Ovary (tissue), 7 donors: ENCODE measurements at regions not wholly inside any gene's neighbourhood (a gene's known extent, or its start where the extent isn't known, plus 50 kb on each side); places are given as distances from the start of the nearest gene placed in this dataset.
A peak's percentile ranks its signal among the peaks of the same experiment; 100 is the strongest.
"Not testable (repeated sequence)": the region's sequence is repeated elsewhere in the genome, so short reads cannot be mapped to it uniquely, and the experiment has no call there.

Source experiments
- DNase-seq, 5 donors: peaks; one replicate each; pipeline ENCODE4 v3.0.0-alpha.2; 2019 to 2020
- H3K27ac ChIP-seq, 2 donors: fragments of 200-600 bp; one replicate each; pipeline versions ENCODE4 v1.5.1 to v1.8.0; 2019 to 2022
- H3K27me3 ChIP-seq: fragments of 200-600 bp; one replicate; pipeline ENCODE4 v1.8.0; 2022
- H3K36me3 ChIP-seq: fragments of 200-600 bp; sonication (generic); one replicate; pipeline ENCODE4 v1.5.1; 2019
- H3K4me1 ChIP-seq: one replicate; pipeline ENCODE4 v1.8.1; 2013; ENCODE audit warnings: mild to moderate bottlenecking, moderate library complexity; ENCODE audit not compliant: insufficient read depth
- H3K4me3 ChIP-seq: fragments of 200-600 bp; sonication (generic); one replicate; pipeline ENCODE4 v1.5.1; 2017
- H3K9me3 ChIP-seq, 2 donors: fragments of 200-600 bp in 1 of 2; sonication (generic) in 1 of 2; one replicate each; pipeline versions ENCODE4 v1.5.1 to v1.8.1; 2013 to 2019; ENCODE audit warnings: mild to moderate bottlenecking in 1 of 2, moderate library complexity in 1 of 2
- WGBS, 3 donors: extraction: QIAGEN DNeasy Blood & Tissue Kit in 1 of 3; methylation state at CpG; one replicate each; pipeline versions ENCODE4 v1.1.5 to v1.1.7; 2013 to 2017; 5-methylcytosine and 5-hydroxymethylcytosine counted together
- intact Hi-C, 4 donors: fragments of 100-400 bp; cut with DNase I; formaldehyde crosslinking; loops; one replicate each; pipeline versions ENCODE4 v1.11.0 to v1.15.1; 2022 to 2023
- donor health status: DM: no; HTN: no; CAD: no; lungs with moderate emphysema.
- donor health status: DM: no; HTN: no; CAD: no.
- donor health status: Bipolar disorder and iron deficiency.
- donor health status: DM: no; HTN: no; CAD: no.
- donor health status: DM: yes; HTN: yes; CAD: no.

- H3K4me3 ChIP-seq, H3K27ac ChIP-seq, intact Hi-C loops, H3K4me1 ChIP-seq, H3K9me3 ChIP-seq, H3K36me3 ChIP-seq, DNase-seq, H3K27me3 ChIP-seq: not testable (repeated sequence)
- 63 to 84% (median 81%) methylated on average over 11 to 12 of the region's 15 CpGs for WGBS, 3 donors
These were observed 56.2 kb upstream of the DDAH1 start for GRCh38 chr1:85520826-85521820.

- H3K4me1 ChIP-seq, intact Hi-C loops, DNase-seq, H3K27me3 ChIP-seq, H3K27ac ChIP-seq, H3K36me3 ChIP-seq, H3K4me3 ChIP-seq, H3K9me3 ChIP-seq: not testable (repeated sequence)
These were observed 57.5 kb upstream of the DDAH1 start for GRCh38 chr1:85522458-85522857.

- H3K4me3 ChIP-seq, H3K27me3 ChIP-seq, H3K27ac ChIP-seq, H3K4me1 ChIP-seq, H3K36me3 ChIP-seq, H3K9me3 ChIP-seq, DNase-seq, intact Hi-C loops: not testable (repeated sequence)
- 90 to 94% (median 93%) methylated on average over 3 to 4 of the region's 4 CpGs for WGBS, 3 donors
These were observed 57.5 kb upstream of the CCN1 start for GRCh38 chr1:85523061-85523460.

- H3K4me3 ChIP-seq, H3K4me1 ChIP-seq, H3K27ac ChIP-seq, H3K36me3 ChIP-seq, intact Hi-C loops, H3K27me3 ChIP-seq, H3K9me3 ChIP-seq: not testable (repeated sequence)
- WGBS, 3 donors, result 17 to 42% (median 40%) methylated on average over 3 of the region's 3 CpGs
- DNase-seq, result peak in 1 of 5 donors; percentile 24
These were observed 56.2 kb upstream of the CCN1 start for GRCh38 chr1:85524281-85524886.

GRCh38 chr1:85525591-85525991, 55.0 kb upstream of the CCN1 start:
- H3K4me3 ChIP-seq, DNase-seq, H3K27ac ChIP-seq, intact Hi-C loops, H3K4me1 ChIP-seq, H3K36me3 ChIP-seq, H3K9me3 ChIP-seq, H3K27me3 ChIP-seq: not testable (repeated sequence)
- 46 to 61% (median 53%) methylated on average over 3 of the region's 3 CpGs for WGBS, 3 donors

- H3K36me3 ChIP-seq, H3K4me3 ChIP-seq, H3K27me3 ChIP-seq, H3K27ac ChIP-seq, intact Hi-C loops, H3K9me3 ChIP-seq, DNase-seq, H3K4me1 ChIP-seq: not testable (repeated sequence)
- 80 to 95% (median 88%) methylated on average over 3 of the region's 3 CpGs for WGBS, 3 donors
These were observed 54.3 kb upstream of the CCN1 start for GRCh38 chr1:85526216-85526615.

- intact Hi-C loops, H3K9me3 ChIP-seq, H3K4me3 ChIP-seq, H3K36me3 ChIP-seq, H3K27me3 ChIP-seq, H3K27ac ChIP-seq, H3K4me1 ChIP-seq: not testable (repeated sequence)
- DNase-seq, result peak; percentile 63 to 80 (median 68)
- WGBS, 3 donors, result 1 to 5% (median 3%) methylated on average over 4 of the region's 4 CpGs
These were observed 53.4 kb upstream of the CCN1 start for GRCh38 chr1:85527145-85527544.
